Loucy (cell line): ENCODE measurements at regions not wholly inside any gene's neighbourhood (a gene's known extent, or its start where the extent isn't known, plus 50 kb on each side); places are given as distances from the start of the nearest gene placed in this dataset.

Source experiments
- EZH2phosphoT487 ChIP-seq: fragments of 200-600 bp; IDR thresholded peaks from 2 replicates; pipeline ENCODE4 v1.6.1; 2018; ENCODE audit warnings: antibody characterized with exemption, mild to moderate bottlenecking, moderate library complexity, borderline replicate concordance
- TF ChIP-seq, protein P1 (sequence below): fragments of 200-600 bp; sonication (generic); conservative IDR thresholded peaks from 2 replicates; pipeline ENCODE4 v1.5.1; 2014; ENCODE audit warnings: mild to moderate bottlenecking, antibody characterized with exemption, low read length

DNA sequence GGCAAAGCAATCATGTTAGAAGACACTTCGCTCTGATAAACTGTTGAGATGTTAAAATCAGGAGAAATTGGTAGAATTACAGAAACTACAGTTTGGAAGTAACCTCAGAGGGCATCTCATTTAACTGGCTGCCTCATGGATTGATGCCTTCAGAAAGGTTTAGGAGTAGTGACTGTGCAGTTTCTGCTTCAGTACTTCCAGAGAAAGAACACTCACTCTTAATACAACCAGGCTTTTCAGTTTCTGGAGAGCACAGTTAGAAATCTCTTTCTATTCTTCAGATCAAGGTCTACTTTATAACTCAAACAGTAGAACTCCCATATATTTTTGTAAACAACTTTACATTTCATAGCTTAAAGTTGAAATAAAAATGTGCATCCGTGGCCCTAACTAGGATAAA is 1358.9 kb upstream of the LRRTM3 start:
- TF ChIP-seq, protein P1, sequence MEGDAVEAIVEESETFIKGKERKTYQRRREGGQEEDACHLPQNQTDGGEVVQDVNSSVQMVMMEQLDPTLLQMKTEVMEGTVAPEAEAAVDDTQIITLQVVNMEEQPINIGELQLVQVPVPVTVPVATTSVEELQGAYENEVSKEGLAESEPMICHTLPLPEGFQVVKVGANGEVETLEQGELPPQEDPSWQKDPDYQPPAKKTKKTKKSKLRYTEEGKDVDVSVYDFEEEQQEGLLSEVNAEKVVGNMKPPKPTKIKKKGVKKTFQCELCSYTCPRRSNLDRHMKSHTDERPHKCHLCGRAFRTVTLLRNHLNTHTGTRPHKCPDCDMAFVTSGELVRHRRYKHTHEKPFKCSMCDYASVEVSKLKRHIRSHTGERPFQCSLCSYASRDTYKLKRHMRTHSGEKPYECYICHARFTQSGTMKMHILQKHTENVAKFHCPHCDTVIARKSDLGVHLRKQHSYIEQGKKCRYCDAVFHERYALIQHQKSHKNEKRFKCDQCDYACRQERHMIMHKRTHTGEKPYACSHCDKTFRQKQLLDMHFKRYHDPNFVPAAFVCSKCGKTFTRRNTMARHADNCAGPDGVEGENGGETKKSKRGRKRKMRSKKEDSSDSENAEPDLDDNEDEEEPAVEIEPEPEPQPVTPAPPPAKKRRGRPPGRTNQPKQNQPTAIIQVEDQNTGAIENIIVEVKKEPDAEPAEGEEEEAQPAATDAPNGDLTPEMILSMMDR = no peak
- TF ChIP-seq EZH2phosphoT487 = no peak
